SK-N-SH (cell line): ENCODE measurements at regions not wholly inside any gene's neighbourhood (a gene's known extent, or its start where the extent isn't known, plus 50 kb on each side); places are given as distances from the start of the nearest gene placed in this dataset.

Experiments
- CTCF ChIA-PET: fragments of 300-600, 350-600 bp; formaldehyde crosslinking; extraction: SDS; loops from one replicate; lab custom pipeline; 2021; lab: Yijun Ruan, JAX
- POLR2A ChIA-PET: fragments of 350-600 bp; sonication (Branson Sonifier 250); formaldehyde crosslinking; extraction: SDS; loops from one replicate; lab custom pipeline; 2020; ENCODE audit warnings: antibody characterized with exemption, inconsistent platforms; lab: Yijun Ruan, JAX
- DNase-seq: peaks from one replicate; pipeline ENCODE4 v3.0.0; 2012
- H2AFZ ChIP-seq: fragments of 200-600 bp; sonication (generic); 2 replicates; pipeline ENCODE4 v1.8.1; 2016; ENCODE audit warnings: antibody characterized with exemption, mild to moderate bottlenecking, low read depth
- H3F3A ChIP-seq: fragments of 200-600 bp; sonication (generic); replicated peaks from 2 replicates; pipeline ENCODE3; 2016; ENCODE audit warnings: antibody characterized with exemption, mild to moderate bottlenecking; ENCODE audit not compliant: insufficient read depth
- H3K27ac ChIP-seq, 2 experiments: fragments of 200-500 bp in 1 of 2; fragments of 200-600 bp in 1 of 2; sonication (Bioruptor generic) in 1 of 2; sonication (generic), shearing (Covaris generic) in 1 of 2; 2 replicates each; pipeline versions ENCODE4 v1.5.1 to v1.6.1; 2014 to 2016; ENCODE audit warnings: low read depth in 2 of 2, inconsistent platforms in 1 of 2, low read length in 1 of 2, mild to moderate bottlenecking in 1 of 2, mixed read lengths in 1 of 2
- H3K27me3 ChIP-seq: fragments of 200-600 bp; sonication (generic), shearing (Covaris generic); 2 replicates; pipeline ENCODE4 v1.6.1; 2016; ENCODE audit warnings: mixed run types; ENCODE audit not compliant: insufficient read depth
- H3K36me3 ChIP-seq, 2 experiments: fragments of 200-500 bp in 1 of 2; fragments of 200-600 bp in 1 of 2; sonication (Bioruptor generic) in 1 of 2; sonication (generic) in 1 of 2; replicated peaks in 1 of 2; 2 replicates each; pipeline versions ENCODE3 to v1.5.1; 2014 to 2016; ENCODE audit warnings: low read length in 1 of 2, mild to moderate bottlenecking in 1 of 2; ENCODE audit not compliant: insufficient read depth in 2 of 2, control insufficient read depth in 1 of 2
- H3K4me1 ChIP-seq, 2 experiments: fragments of 200-500 bp in 1 of 2; fragments of 200-600 bp in 1 of 2; sonication (Bioruptor generic) in 1 of 2; sonication (generic), shearing (Covaris generic) in 1 of 2; 2 replicates each; pipeline versions ENCODE4 v1.5.1 to v1.6.1; 2014 to 2016; ENCODE audit warnings: low read depth in 1 of 2, low read length in 1 of 2, mixed run types in 1 of 2; ENCODE audit not compliant: insufficient read depth in 2 of 2, control insufficient read depth in 1 of 2
- H3K4me2 ChIP-seq: fragments of 200-600 bp; sonication (generic), shearing (Covaris generic); 2 replicates; pipeline ENCODE4 v1.6.1; 2017; ENCODE audit warnings: mixed run types
- H3K4me3 ChIP-seq, 2 experiments: fragments of 200-500 bp in 1 of 2; fragments of 200-600 bp in 1 of 2; sonication (Bioruptor generic) in 1 of 2; sonication (generic), shearing (Covaris generic) in 1 of 2; 2 replicates each; pipeline versions ENCODE4 v1.5.1 to v1.8.1; 2014 to 2016; ENCODE audit warnings: low read depth in 2 of 2, inconsistent platforms in 1 of 2, low read length in 1 of 2, mild to moderate bottlenecking in 1 of 2, mixed read lengths in 1 of 2, moderate library complexity in 1 of 2
- H3K79me2 ChIP-seq: fragments of 200-600 bp; sonication (generic); 2 replicates; pipeline ENCODE4 v1.8.1; 2017; ENCODE audit warnings: mild to moderate bottlenecking; ENCODE audit not compliant: insufficient read depth
- H3K9ac ChIP-seq: fragments of 200-600 bp; sonication (generic); 2 replicates; pipeline ENCODE4 v1.6.1; 2017; ENCODE audit warnings: mixed run types
- H3K9me2 ChIP-seq: fragments of 200-600 bp; sonication (generic); 2 replicates; pipeline ENCODE4 v1.6.1; 2017; ENCODE audit warnings: mixed run types
- H3K9me3 ChIP-seq: fragments of 200-600 bp; sonication (generic); 2 replicates; pipeline ENCODE4 v1.6.1; 2017; ENCODE audit warnings: mixed run types, mild to moderate bottlenecking, moderate library complexity
- H4K20me1 ChIP-seq: fragments of 200-600 bp; sonication (generic); 2 replicates; pipeline ENCODE4 v1.6.1; 2017; ENCODE audit warnings: mild to moderate bottlenecking, mixed run types; ENCODE audit not compliant: insufficient read depth
- CHD2 ChIP-seq: fragments of 150-350 bp; IDR thresholded peaks from 2 replicates; pipeline ENCODE4 v1.6.1; 2018; ENCODE audit warnings: low read length; ENCODE audit not compliant: partially characterized antibody
- CTCF ChIP-seq: fragments of 200-600 bp; sonication (generic); IDR thresholded peaks from 2 replicates; pipeline ENCODE4 v1.6.1; 2017; ENCODE audit warnings: antibody characterized with exemption, mild to moderate bottlenecking, moderate library complexity
- ELF1 ChIP-seq: IDR thresholded peaks from 2 replicates; pipeline ENCODE4 v1.4.0; 2012
- EP300 ChIP-seq, 2 experiments: IDR thresholded peaks; 2 replicates each; pipeline versions ENCODE4 v1.4.0 to v1.6.1; 2012; ENCODE audit warnings: borderline replicate concordance in 1 of 2, low read depth in 1 of 2, low read length in 1 of 2
- GABPA ChIP-seq: IDR thresholded peaks from 2 replicates; pipeline ENCODE4 v1.4.0; 2012; ENCODE audit warnings: low read depth, mild to moderate bottlenecking
- IRF3 ChIP-seq: fragments of 150-350 bp; IDR thresholded peaks from 2 replicates; pipeline ENCODE4 v1.6.1; 2016; ENCODE audit warnings: mild to moderate bottlenecking, low read depth, low read length
- MAX ChIP-seq: IDR thresholded peaks from 2 replicates; pipeline ENCODE4 v1.4.0; 2012; ENCODE audit warnings: low read depth
- PBX3 ChIP-seq: IDR thresholded peaks from 2 replicates; pipeline ENCODE4; 2012
- RXRA ChIP-seq: IDR thresholded peaks from 2 replicates; pipeline ENCODE4 v1.4.0; 2012; ENCODE audit warnings: low read depth, mild to moderate bottlenecking, borderline replicate concordance
- SIN3A ChIP-seq: IDR thresholded peaks from 2 replicates; pipeline ENCODE4 v1.6.1; 2012; ENCODE audit warnings: low read depth, mild to moderate bottlenecking, low read length, moderate library complexity, borderline replicate concordance
- SMC3 ChIP-seq: IDR thresholded peaks from 2 replicates; pipeline ENCODE4 v1.6.1; 2012; ENCODE audit warnings: low read depth, low read length, improper control_type of control experiment
- TCF12 ChIP-seq: IDR thresholded peaks from 2 replicates; pipeline ENCODE4 v1.4.0; 2012
- USF1 ChIP-seq: IDR thresholded peaks from 2 replicates; pipeline ENCODE4 v1.4.0; 2012; ENCODE audit warnings: low read depth, borderline replicate concordance
- WGBS: methylation state at CpG from one replicate; pipeline ENCODE4 v1.1.6; 2017; ENCODE audit warnings: low lambda C conversion rate; 5-methylcytosine and 5-hydroxymethylcytosine counted together

GRCh38 chr10:124300735-124301134, 118.0 kb downstream of the OAT start:
- Histone ChIP-seq H2AFZ (no peak overlapping the region), H3K9me2 (no peaks in the 10 kb centered on the region), H3K4me2 (no peak overlapping the region), H3K4me3 (no peak overlapping the region), H3K27me3 (no peaks in the 10 kb centered on the region), H3K9ac (no peak overlapping the region), H3F3A (no peaks in the 10 kb centered on the region), H3K9me3 (no peaks in the 10 kb centered on the region), H3K36me3 (no peaks in the 10 kb centered on the region), H3K27ac (no peak overlapping the region), H3K79me2 (no peaks in the 10 kb centered on the region), H3K4me1 (peaks cover 0 to 11% of the 10 kb centered on the region in 2 experiments; a peak in 1 of 4 replicates), H4K20me1 (no peaks in the 10 kb centered on the region)
- DNase-seq: no peak
- WGBS: 50% methylated on average over 5 of the region's 5 CpGs
- ChIA-PET POLR2A (no interaction called here), CTCF (interaction anchor here (1.0 kb wide), 1 partner anchor 306 kb away, joined by 4 read pairs; no protein-coding TSS in a partner anchor)
- TF ChIP-seq CTCF (no peak), ELF1 (no peak)

GRCh38 chr10:124300224-124300623, 118.5 kb downstream of the OAT start:
- Histone ChIP-seq H3K27me3 (no peaks in the 10 kb centered on the region), H4K20me1 (no peaks in the 10 kb centered on the region), H3K9me3 (no peaks in the 10 kb centered on the region), H3K36me3 (no peaks in the 10 kb centered on the region), H3K4me1 (peaks cover 0 to 16% of the 10 kb centered on the region in 2 experiments; a peak in 1 of 4 replicates), H3K9ac (no peak overlapping the region), H3K79me2 (no peaks in the 10 kb centered on the region), H3K27ac (no peak overlapping the region), H3F3A (no peaks in the 10 kb centered on the region), H3K4me2 (no peak overlapping the region), H3K4me3 (no peak overlapping the region), H3K9me2 (no peaks in the 10 kb centered on the region), H2AFZ (no peak overlapping the region)
- DNase-seq: no peak
- no peak for TF ChIP-seq SMC3
- TF ChIP-seq USF1: no peak
- TF ChIP-seq PBX3: no peak
- no peak for TF ChIP-seq TCF12
- no peak for TF ChIP-seq GABPA
- TF ChIP-seq CHD2: no peak
- CTCF ChIA-PET: no interaction called here
- 13% methylated on average over 5 of the region's 6 CpGs for WGBS
- POLR2A ChIA-PET: no interaction called here

- H3K9me2 ChIP-seq: no peaks in the 10 kb centered on the region
- ChIA-PET CTCF (interaction anchor here (1.4 kb wide), 1 partner anchor 89 kb away, joined by 5 read pairs; no protein-coding TSS in a partner anchor), POLR2A (no interaction called here)
- H3K4me2 ChIP-seq: no peak overlapping the region
- TF ChIP-seq SIN3A (no peak), MAX (no peak), RXRA (no peak), EP300 (IDR thresholded peaks at IDR 0.05; ENCODE audit: borderline replicate concordance in 1 of 2, low read depth in 1 of 2, low read length in 1 of 2) (no peak), IRF3 (no peak)
- H3K9ac ChIP-seq: no peak overlapping the region
- H4K20me1 ChIP-seq: no peaks in the 10 kb centered on the region
- H3K4me1 ChIP-seq: peaks cover 0 to 21% of the 10 kb centered on the region in 2 experiments; a peak in 1 of 4 replicates
- no peak overlapping the region for H3K4me3 ChIP-seq
- H3K27me3 ChIP-seq: no peaks in the 10 kb centered on the region
- no peak overlapping the region for H3K27ac ChIP-seq
- H3K36me3 ChIP-seq: no peaks in the 10 kb centered on the region
- H3K79me2 ChIP-seq: no peaks in the 10 kb centered on the region
- H2AFZ ChIP-seq: no peak overlapping the region
- DNase-seq: no peak
- H3K9me3 ChIP-seq: no peaks in the 10 kb centered on the region
- no peaks in the 10 kb centered on the region for H3F3A ChIP-seq
- 35% methylated on average over 4 of the region's 4 CpGs for WGBS
These were observed 119.0 kb downstream of the OAT start for GRCh38 chr10:124299696-124300095.
